ENCODE measurements at regions not wholly inside any gene's neighbourhood (a gene's known extent, or its start where the extent isn't known, plus 50 kb on each side); places are given as distances from the start of the nearest gene placed in this dataset.
A peak's percentile ranks its signal among the peaks of the same experiment; 100 is the strongest.

GRCh38 chr4:137065311-137065710 is 467.0 kb downstream of the PCDH18 start:
- no peak for DNase-seq

DNA sequence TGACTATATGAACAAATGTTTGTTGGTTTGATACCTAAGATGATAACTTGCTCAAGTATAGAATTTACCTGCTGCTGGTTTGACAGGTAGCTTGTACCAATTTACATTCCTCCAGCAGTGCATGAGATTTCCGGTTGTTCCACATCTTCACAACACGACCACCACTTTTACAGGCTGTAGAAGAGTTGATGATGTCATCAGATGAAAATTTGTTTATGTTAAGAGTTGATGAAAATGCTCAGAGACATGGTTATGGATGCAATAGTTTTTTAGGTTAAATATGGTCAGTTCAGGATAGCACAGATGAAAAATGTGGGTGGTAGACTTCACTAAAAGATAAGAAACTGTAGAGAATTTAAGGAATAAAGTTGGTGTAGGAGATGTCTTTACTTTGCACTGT is 468.3 kb downstream of the PCDH18 start:
- no peak for DNase-seq

DNA sequence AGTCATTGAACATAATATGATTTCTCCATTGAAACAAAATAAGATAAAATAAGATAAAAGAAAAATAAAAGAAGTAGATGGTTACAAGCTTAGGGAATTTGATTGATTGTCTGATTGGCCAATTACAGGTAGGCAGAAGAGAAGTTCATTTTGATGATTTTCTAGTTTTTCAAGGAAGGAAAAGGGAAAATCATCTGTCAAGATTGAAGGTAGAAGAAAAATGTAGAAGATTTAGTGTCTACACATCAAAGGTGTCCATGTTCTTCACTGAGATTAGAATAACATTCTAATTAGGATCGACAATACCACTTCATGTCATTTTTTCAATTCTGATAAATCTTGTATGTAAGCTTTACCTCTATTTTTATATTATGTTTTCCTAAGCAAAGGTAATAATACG is 489.1 kb downstream of the PCDH18 start:
- no peak for DNase-seq

DNA sequence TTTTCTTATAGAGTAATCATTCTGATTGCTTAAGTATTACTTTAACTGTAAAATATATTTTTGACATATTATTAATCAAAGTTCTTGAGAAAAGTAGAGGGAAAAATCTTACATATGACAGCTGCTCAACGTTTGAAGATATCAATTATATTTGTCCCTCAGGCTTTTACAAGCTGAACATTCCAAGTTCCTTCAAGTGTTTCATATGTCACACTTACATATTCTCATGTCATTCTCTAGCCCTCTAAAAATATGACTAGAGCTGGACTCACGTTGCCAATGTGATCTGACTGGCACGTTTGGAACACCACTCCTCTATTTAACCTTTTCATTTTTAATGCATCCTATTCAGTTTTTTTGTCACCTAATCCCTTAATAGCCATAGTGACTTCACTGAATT is 492.9 kb downstream of the PCDH18 start:
- no peak for DNase-seq

GRCh38 chr4:137032222-137032621 is 500.1 kb downstream of the PCDH18 start:
- DNase-seq, result peak; percentile 8

- DNase-seq, result no peak
Observed at GRCh38 chr4:137029026-137029425, 503.3 kb downstream of the PCDH18 start.

DNA sequence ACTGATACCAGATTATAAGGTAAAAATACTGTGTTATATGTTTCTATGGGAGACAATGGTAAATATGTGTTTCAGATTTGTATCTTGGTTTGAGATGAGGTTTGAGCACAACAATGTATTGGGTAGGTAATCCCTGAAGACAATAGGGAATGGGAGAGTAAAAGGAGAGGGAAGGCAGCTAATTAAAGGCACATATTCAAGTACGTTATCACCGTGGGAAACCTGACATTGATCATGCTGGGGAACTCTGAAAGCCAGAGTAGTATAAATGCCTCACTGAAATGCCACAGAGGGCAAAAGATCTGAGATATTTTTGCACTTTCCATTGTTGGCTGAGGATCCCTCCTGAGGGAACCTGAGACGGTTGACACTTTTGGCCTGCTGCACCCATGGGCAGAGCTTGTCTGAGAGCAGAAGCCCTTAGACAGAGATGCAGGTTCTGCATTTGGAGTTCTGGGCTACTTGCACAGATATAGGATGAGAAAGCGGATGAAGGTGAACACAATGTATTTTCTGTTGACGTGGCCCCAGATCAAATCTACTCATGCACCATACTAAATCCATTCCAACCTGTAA is 506.7 kb downstream of the PCDH18 start:
- no peak for DNase-seq

GRCh38 chr4:137015426-137016409 is 516.6 kb downstream of the PCDH18 start:
- no peak for DNase-seq

DNA sequence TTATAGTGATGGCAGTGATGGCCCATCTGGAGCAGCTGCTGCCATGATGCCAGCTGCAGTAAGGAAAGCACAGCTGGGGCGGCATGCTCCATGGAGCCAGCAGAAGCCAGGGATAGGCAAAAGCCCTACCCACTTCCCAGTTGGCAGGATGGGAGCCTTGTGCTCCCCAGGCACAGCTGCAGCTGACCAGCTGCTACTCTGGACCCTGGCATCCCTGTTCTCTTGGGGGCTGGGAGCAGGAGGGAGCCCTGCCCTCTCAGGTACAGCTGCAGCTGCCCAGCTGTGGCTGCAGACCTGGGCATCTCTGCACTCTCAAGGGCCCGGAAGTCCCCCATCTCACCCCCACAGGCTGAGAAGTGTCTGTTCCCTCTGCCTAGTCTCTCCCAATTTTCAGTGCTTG is 531.9 kb downstream of the PCDH18 start:
- DNase-seq, result no peak

DNA sequence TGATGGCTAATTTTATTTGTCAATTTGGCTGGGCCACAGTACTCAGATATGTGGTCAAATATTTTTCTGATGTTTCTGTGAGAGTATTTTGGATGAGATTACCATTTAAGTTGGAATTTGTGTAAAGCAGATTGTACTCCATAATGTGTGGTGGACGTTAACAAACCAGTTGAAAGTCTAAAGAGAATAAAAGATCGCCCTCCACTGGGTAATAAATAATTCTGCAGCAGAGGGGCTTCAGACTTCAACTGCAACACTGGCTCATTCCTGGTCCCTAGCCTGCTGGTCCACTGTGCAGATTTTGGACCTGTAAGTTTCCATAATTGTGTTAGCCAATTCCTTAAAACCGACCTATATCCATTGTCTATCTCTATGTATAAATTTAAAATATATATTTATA is 540.3 kb downstream of the PCDH18 start:
- DNase-seq, result no peak

DNA sequence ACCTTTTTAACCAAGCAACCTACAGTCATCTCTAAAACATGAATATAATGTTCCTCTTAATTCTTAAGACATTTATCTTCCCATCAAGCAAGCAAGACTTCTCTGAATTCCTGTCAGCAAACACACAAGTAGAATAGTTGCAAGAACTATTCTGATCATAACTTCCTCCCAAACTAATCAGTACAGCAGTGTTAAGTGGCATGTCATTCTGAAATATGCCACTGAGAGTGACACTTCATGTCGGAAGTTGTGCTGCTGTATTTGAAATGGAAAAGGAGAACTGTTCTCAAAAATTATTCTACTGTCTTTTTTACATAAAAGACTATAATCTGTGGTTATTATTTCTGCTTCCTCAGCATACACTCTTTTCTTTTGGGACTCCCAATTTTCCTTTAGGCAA is 546.6 kb downstream of the PCDH18 start:
- DNase-seq, result no peak

DNA sequence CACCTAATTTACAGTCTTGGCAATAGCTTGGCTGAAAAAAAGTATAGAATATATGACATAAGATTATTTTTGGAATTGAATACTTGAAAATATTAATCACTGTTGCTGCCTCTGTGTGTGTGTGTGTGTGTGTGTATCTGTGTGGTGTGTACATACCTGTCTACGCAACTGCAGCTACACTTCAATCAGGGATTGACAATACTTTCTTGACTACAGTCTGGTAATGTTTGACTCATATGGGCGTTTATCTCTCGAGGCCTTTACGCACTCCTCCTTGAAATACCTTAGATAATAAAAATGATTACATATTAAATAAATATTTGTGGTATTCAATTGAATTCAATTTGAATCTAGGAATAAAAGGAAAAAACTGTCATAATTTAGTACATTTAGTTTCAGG is 565.2 kb downstream of the PCDH18 start:
- DNase-seq, result no peak

DNA sequence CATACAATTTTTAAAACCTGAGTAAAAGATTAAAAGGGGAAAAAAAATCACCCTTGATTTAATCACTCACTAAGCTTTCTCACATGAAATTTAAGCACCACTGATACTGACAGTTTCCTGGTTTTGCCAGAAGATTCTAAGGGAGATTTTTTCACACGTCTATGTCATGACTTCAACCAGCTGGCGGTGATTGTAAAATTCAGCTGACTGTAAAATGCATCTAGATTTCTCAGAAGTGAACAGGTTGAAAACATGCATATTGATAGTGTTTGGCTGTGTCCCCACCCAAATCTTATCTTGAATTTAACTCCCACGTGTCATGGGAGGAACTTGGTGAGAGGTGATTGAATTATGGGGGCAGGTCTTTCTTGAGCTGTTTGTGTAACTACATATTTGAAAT is 566.8 kb downstream of the PCDH18 start:
- no peak for DNase-seq

GRCh38 chr4:136962868-136963267 is 569.4 kb downstream of the PCDH18 start:
- no peak for DNase-seq

DNA sequence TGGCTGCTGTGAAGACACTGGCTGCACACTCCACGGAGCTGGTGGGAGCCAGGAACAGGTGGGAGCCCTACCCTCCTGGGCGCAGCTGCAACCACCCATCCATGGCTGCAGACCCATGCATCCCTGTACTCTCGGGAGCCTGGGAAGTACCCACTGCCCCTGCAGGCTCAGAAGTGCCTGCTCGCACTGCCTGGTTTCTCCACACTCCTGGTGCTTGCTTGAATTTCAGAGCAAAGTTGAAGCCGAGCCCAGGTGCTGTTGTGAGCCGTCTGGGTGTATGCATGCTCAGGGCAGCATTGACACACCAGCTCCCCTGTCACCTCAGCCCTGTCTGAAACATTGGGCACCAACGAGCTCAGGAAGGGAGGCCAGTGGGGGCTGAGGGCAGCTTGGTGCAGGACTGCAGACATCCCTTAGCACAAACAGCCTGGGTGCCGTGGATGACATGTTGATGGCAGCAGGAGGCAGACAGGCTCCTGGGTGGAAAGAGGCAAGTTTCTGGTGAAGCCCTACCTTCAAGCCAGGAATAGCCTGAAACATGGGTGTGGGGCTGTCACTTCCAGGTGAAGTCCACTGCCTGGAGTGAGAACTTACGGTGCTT is 585.9 kb downstream of the PCDH18 start:
- DNase-seq, result no peak

DNA sequence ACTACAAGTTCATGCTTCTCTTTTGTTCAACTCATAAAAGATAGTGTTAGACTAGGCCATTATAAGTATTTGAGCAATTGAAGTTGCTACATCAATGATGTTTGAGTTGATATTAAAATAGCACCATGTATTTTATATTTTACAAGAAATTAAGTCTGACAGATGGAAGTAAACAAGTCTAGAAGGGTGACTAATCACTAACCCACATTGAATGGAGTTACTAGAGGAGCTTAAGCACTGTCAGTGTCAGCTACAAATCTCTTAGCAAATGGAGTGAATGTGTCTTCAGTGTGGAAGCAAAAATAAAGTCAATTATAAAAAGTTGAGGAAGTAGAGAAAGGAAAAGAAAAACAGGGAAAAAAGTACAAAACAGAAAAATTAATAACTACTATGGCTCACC is 592.5 kb downstream of the PCDH18 start:
- no peak for DNase-seq

- no peak for DNase-seq
Observed at GRCh38 chr4:136935871-136936270, 596.4 kb downstream of the PCDH18 start.

- DNase-seq, result no peak
Observed at GRCh38 chr4:136935305-136935704, 597.0 kb downstream of the PCDH18 start.

GRCh38 chr4:136934601-136935000 is 597.7 kb downstream of the PCDH18 start:
- DNase-seq, result no peak

DNA sequence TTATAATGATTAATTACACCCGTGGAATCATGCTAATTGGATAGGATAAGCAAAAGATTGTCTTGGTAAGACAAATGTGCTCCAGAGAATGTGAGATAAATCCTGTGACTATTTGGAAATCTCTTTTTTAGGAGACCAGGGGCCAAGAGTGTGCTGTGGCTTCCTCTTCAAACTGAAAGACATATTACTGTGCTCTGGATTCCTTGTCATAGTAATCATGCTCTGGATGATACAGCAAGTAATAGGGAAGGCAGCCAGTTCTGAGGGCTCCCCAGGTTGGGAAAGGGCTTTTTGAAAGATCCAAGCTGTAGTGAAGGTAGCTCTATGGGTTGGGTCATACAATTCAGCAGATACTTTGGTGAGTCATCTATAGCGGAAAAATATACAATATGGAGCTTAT is 600.5 kb downstream of the PCDH18 start:
- DNase-seq, result no peak

GRCh38 chr4:136928957-136929411 is 603.3 kb downstream of the PCDH18 start:
- no peak for DNase-seq

- no peak for DNase-seq
Observed at GRCh38 chr4:136927172-136927571, 605.1 kb downstream of the PCDH18 start.

DNA sequence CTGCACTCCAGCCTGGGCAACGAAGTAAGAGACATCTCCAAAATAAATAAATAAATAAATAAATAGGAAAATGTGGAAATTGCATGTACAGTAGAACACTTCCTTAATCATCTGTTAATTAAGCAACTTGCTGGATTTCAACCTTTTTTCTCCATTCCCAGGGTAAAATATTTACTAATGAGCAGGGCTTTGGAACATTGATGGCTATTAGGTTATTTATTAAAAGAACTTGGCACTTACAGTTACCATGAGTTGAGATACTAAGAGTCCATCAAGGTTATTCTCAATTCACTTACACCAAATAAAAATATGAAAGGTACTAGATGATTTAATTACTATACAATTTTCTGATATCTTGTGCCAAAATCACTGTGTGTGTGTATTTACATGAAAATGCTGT is 607.1 kb downstream of the PCDH18 start:
- no peak for DNase-seq

- no peak for DNase-seq
Observed at GRCh38 chr4:136922066-136922465, 610.2 kb downstream of the PCDH18 start.
